NCI-H345 treated with DMSO at 0.1 percent for 48 hours (cell line): ENCODE measurements at regions not wholly inside any gene's neighbourhood (a gene's known extent, or its start where the extent isn't known, plus 50 kb on each side); places are given as distances from the start of the nearest gene placed in this dataset.
"Not testable (repeated sequence)": the region's sequence is repeated elsewhere in the genome, so short reads cannot be mapped to it uniquely, and the experiment has no call there.

Source experiments
- DNase-seq: peaks from one replicate; lab custom pipeline; 2025; ENCODE audit not compliant: unreplicated experiment; lab: John Stamatoyannopoulos, UW

GRCh38 chr13:89136678-89137077 is 1465.5 kb downstream of the SLITRK5 start:
- DNase-seq, result no peak

GRCh38 chr13:89150362-89150761 is 1479.2 kb downstream of the SLITRK5 start:
- DNase-seq, result no peak

GRCh38 chr13:89153941-89154340 is 1482.8 kb downstream of the SLITRK5 start:
- DNase-seq, result no peak

- no peak for DNase-seq
These were observed 1491.9 kb downstream of the SLITRK5 start for GRCh38 chr13:89163096-89163495.

GRCh38 chr13:89165685-89166084 is 1494.5 kb downstream of the SLITRK5 start:
- DNase-seq, result no peak

GRCh38 chr13:89169951-89170350 is 1498.8 kb downstream of the SLITRK5 start:
- DNase-seq, result no peak

GRCh38 chr13:89181041-89181440 is 1509.9 kb downstream of the SLITRK5 start:
- DNase-seq, result no peak

GRCh38 chr13:89199138-89199537 is 1528.0 kb downstream of the SLITRK5 start:
- DNase-seq, result no peak

GRCh38 chr13:89204435-89204834 is 1533.3 kb downstream of the SLITRK5 start:
- no peak for DNase-seq

GRCh38 chr13:89205856-89206520 is 1534.8 kb downstream of the SLITRK5 start:
- no peak for DNase-seq

GRCh38 chr13:89212186-89212585 is 1541.0 kb downstream of the SLITRK5 start:
- no peak for DNase-seq

- DNase-seq, result no peak
These were observed 1543.0 kb downstream of the SLITRK5 start for GRCh38 chr13:89214185-89214584.

GRCh38 chr13:89215319-89215718 is 1544.1 kb downstream of the SLITRK5 start:
- DNase-seq, result not testable (repeated sequence)

GRCh38 chr13:89217813-89218212 is 1546.6 kb downstream of the SLITRK5 start:
- no peak for DNase-seq

- DNase-seq, result no peak
These were observed 1550.5 kb downstream of the SLITRK5 start for GRCh38 chr13:89221557-89222158.

GRCh38 chr13:89227356-89227755 is 1556.2 kb downstream of the SLITRK5 start:
- no peak for DNase-seq

- no peak for DNase-seq
These were observed 1567.3 kb downstream of the SLITRK5 start for GRCh38 chr13:89238496-89238895.

- no peak for DNase-seq
These were observed 1568.4 kb downstream of the SLITRK5 start for GRCh38 chr13:89239361-89240127.

GRCh38 chr13:89255844-89256406 is 1584.8 kb downstream of the SLITRK5 start:
- DNase-seq, result no peak

- no peak for DNase-seq
These were observed 1596.6 kb downstream of the SLITRK5 start for GRCh38 chr13:89267734-89268133.

- no peak for DNase-seq
These were observed 1598.6 kb downstream of the SLITRK5 start for GRCh38 chr13:89269737-89270136.

- DNase-seq, result no peak
These were observed 1599.6 kb downstream of the SLITRK5 start for GRCh38 chr13:89270736-89271135.
